Body of pancreas (tissue), 4 donors: ENCODE measurements at regions not wholly inside any gene's neighbourhood (a gene's known extent, or its start where the extent isn't known, plus 50 kb on each side); places are given as distances from the start of the nearest gene placed in this dataset.

Source experiments
- ATAC-seq: fragments of 150-250 bp; one replicate; pipeline ENCODE4 v1.9.1; 2016
- DNase-seq, 4 donors: peaks; one replicate each; pipeline ENCODE4 v3.0.0-alpha.2; 2019
- H3K27ac ChIP-seq, 4 donors: fragments of 200-600 bp; sonication (generic); 1 replicate in 3 of 4; 2 replicates in 1 of 4; pipeline versions ENCODE4 v1.5.1 to v1.6.1; 2016 to 2019; ENCODE audit warnings: mild to moderate bottlenecking in 1 of 4, mixed read lengths in 1 of 4, moderate library complexity in 1 of 4
- H3K27me3 ChIP-seq, 2 donors: fragments of 200-600 bp; sonication (generic); one replicate each; pipeline ENCODE4 v1.6.0; 2016; ENCODE audit warnings: mild to moderate bottlenecking in 1 of 2
- H3K36me3 ChIP-seq, 2 donors: fragments of 200-600 bp; sonication (generic); replicated peaks in 1 of 2; 2 replicates each; pipeline ENCODE4 v1.5.1; 2016; ENCODE audit warnings: low read depth in 2 of 2; ENCODE audit not compliant: insufficient read depth in 1 of 2
- H3K4me1 ChIP-seq: fragments of 200-600 bp; sonication (generic); one replicate; pipeline ENCODE4 v1.6.0; 2016
- H3K4me3 ChIP-seq, 2 donors: fragments of 200-600 bp; sonication (generic); 1 replicate in 1 of 2; 2 replicates in 1 of 2; pipeline ENCODE4 v1.5.1; 2016 to 2019
- H3K9me3 ChIP-seq, 3 donors: fragments of 200-600 bp; sonication (generic); 1 replicate in 2 of 3; 2 replicates in 1 of 3; pipeline ENCODE4 v1.5.1; 2016
- CTCF ChIP-seq, 7 experiments: fragments of 450-650 bp in 4 of 7; fragments of 200-600 bp in 3 of 7; sonication (generic) in 3 of 7; IDR thresholded peaks; one replicate each; pipeline ENCODE4 v1.5.1; 2016 to 2019; ENCODE audit warnings: antibody characterized with exemption in 7 of 7
- POLR2A ChIP-seq, 3 donors: fragments of 450-650 bp; IDR thresholded peaks; one replicate each; pipeline ENCODE4 v1.6.1; 2016; ENCODE audit warnings: antibody characterized with exemption in 3 of 3, mild to moderate bottlenecking in 2 of 3
- WGBS, 2 donors: methylation state at CpG; one replicate each; pipeline ENCODE4 v1.1.5; 2017; 5-methylcytosine and 5-hydroxymethylcytosine counted together
- intact Hi-C: fragments of 100-400 bp; cut with DNase I; formaldehyde crosslinking; loops from one replicate; pipeline ENCODE4 v1.15.1; 2023

GRCh38 chr4:135194477-135194876 lies 992.9 kb upstream of the PABPC4L start:
- TF ChIP-seq POLR2A (IDR thresholded peaks at IDR 0.05) (no peak), CTCF (IDR thresholded peaks at IDR 0.05) (no peak)
- intact Hi-C loops = no loop called here
- Histone ChIP-seq H3K4me1 (no peaks in the 10 kb centered on the region), H3K4me3 (no peak overlapping the region), H3K9me3 (no peaks in the 10 kb centered on the region), H3K27ac (no peak overlapping the region), H3K36me3 (no peaks in the 10 kb centered on the region), H3K27me3 (no peaks in the 10 kb centered on the region)
- ATAC-seq (no peak), DNase-seq (no peak)
- 67% methylated on average over 1 of the region's 1 CpG for WGBS, 2 donors

- DNase-seq = no peak
- no peak for TF ChIP-seq POLR2A (IDR thresholded peaks at IDR 0.05)
- TF ChIP-seq CTCF (IDR thresholded peaks at IDR 0.05) = no peak
- no peak overlapping the region for H3K4me3 ChIP-seq
- H3K36me3 ChIP-seq = no peaks in the 10 kb centered on the region
- ATAC-seq = no peak
- intact Hi-C loops = no loop called here
- H3K27me3 ChIP-seq = no peaks in the 10 kb centered on the region
- 43 to 44% methylated on average over 2 of the region's 2 CpGs for WGBS, 2 donors
- H3K27ac ChIP-seq = no peak overlapping the region
- no peaks in the 10 kb centered on the region for H3K9me3 ChIP-seq
- H3K4me1 ChIP-seq = no peaks in the 10 kb centered on the region
These were observed 991.4 kb upstream of the PABPC4L start for GRCh38 chr4:135192751-135193535.

- no peaks in the 10 kb centered on the region for H3K36me3 ChIP-seq
- no peaks in the 10 kb centered on the region for H3K4me1 ChIP-seq
- ATAC-seq (no peak), DNase-seq (no peak)
- H3K27ac ChIP-seq = no peak overlapping the region
- 29 to 36% methylated on average over 1 of the region's 1 CpG for WGBS, 2 donors
- TF ChIP-seq POLR2A (IDR thresholded peaks at IDR 0.05) (no peak), CTCF (IDR thresholded peaks at IDR 0.05) (no peak)
- intact Hi-C loops = no loop called here
- no peaks in the 10 kb centered on the region for H3K27me3 ChIP-seq
- H3K4me3 ChIP-seq = no peak overlapping the region
- no peaks in the 10 kb centered on the region for H3K9me3 ChIP-seq
These were observed 990.0 kb upstream of the PABPC4L start for GRCh38 chr4:135191596-135191995.

GRCh38 chr4:135186002-135186401 lies 984.4 kb upstream of the PABPC4L start:
- 21 to 35% methylated on average over 3 of the region's 3 CpGs for WGBS, 2 donors
- TF ChIP-seq CTCF (IDR thresholded peaks at IDR 0.05) = no peak
- TF ChIP-seq POLR2A (IDR thresholded peaks at IDR 0.05) = no peak
- no peak overlapping the region for H3K27ac ChIP-seq
- no peaks in the 10 kb centered on the region for H3K9me3 ChIP-seq
- no peak for DNase-seq
- H3K4me3 ChIP-seq = no peak overlapping the region
- intact Hi-C loops = no loop called here
- no peaks in the 10 kb centered on the region for H3K36me3 ChIP-seq
- H3K27me3 ChIP-seq = no peaks in the 10 kb centered on the region
- ATAC-seq = no peak
- no peaks in the 10 kb centered on the region for H3K4me1 ChIP-seq

- no peak for ATAC-seq
- no peak overlapping the region for H3K4me3 ChIP-seq
- intact Hi-C loops = no loop called here
- H3K27ac ChIP-seq = no peak overlapping the region
- no peaks in the 10 kb centered on the region for H3K9me3 ChIP-seq
- TF ChIP-seq CTCF (IDR thresholded peaks at IDR 0.05) (no peak), POLR2A (IDR thresholded peaks at IDR 0.05) (no peak)
- 23 to 34% methylated on average over 4 of the region's 4 CpGs for WGBS, 2 donors
- DNase-seq = no peak
- no peaks in the 10 kb centered on the region for H3K27me3 ChIP-seq
- no peaks in the 10 kb centered on the region for H3K36me3 ChIP-seq
- H3K4me1 ChIP-seq = no peaks in the 10 kb centered on the region
These were observed 983.7 kb upstream of the PABPC4L start for GRCh38 chr4:135185256-135185655.
